Superior temporal gyrus (tissue), 1 donor: ENCODE measurements at regions not wholly inside any gene's neighbourhood (a gene's known extent, or its start where the extent isn't known, plus 50 kb on each side); places are given as distances from the start of the nearest gene placed in this dataset.
"Not testable (repeated sequence)": the region's sequence is repeated elsewhere in the genome, so short reads cannot be mapped to it uniquely, and the experiment has no call there.

Experiments
- DNase-seq: peaks from one replicate; pipeline ENCODE4 v3.0.0-alpha.2; 2016; ENCODE audit errors: extremely low spot score

DNA sequence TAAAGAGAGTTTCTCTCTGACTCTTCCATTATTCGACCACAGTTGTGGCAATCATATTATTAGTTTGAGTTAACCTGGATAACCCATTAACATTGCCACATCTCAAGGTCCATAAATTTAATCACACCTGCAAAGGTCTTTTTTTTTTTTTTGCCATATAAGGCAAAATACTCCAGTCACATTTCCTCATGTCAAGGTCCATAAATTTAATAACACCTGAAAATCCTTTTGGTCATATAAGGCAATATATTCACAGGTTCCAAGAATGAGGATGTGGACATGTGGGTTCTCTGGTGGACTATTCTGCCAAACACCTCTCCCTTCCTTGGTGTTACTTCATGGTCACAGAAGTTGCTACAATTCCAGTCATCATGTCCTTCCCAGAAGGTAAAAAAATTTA lies 213.5 kb upstream of the COX7C start:
- DNase-seq, result no peak

DNA sequence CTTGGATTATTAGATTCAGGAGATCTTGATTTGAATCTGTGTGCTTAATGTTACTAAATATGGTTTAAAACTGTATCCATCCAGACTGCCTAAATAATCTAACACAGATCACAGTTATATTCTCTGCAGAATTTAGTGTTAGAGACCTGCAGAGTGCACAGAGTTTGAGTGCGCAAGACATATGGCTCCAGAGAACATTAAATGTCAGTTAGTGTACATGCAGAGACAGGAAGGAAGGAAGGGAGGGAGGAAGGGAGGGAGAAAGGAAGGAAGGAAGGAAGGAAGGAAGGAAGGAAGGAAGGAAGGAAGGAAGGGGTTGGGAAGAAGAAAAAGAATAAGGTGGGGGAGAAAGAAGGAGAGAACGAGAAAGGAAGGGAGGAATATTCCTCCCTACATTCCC lies 210.0 kb upstream of the COX7C start:
- no peak for DNase-seq

DNA sequence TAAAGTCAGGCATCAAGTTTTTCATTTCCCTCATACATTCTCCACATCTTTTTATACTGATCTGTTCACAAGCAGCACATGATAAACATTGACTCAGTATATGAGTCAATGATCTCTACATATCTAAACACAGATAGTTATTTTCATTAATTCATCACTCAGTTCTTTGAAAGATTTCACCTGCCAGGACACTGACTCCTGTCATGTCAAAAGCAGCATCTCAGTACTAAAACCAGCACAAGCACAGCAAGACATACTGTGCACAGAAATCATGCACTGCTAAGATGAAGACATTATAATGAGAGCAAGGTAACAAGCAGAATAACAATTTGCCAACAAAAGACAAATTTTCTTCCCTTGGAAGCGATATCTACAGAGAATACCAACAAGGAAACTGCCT lies 206.1 kb upstream of the COX7C start:
- DNase-seq, result no peak

DNA sequence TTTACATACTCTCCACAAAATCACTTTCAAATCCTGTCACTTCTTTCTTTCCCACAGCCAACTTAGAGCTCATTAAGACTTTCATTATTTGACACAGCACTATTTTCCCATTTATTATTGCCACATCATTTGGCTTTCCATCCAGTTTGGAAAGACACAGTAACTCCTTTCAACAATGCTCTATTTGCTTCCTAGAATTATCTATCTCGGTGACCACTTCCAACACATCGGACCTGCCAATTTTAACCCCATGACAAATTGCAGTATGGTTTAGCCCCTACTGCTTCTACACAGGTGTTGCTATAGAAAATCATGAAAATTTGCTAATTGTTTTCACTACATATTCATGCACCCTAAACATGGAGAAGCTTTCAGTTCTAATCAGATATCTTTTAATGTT lies 190.6 kb upstream of the COX7C start:
- DNase-seq, result no peak

DNA sequence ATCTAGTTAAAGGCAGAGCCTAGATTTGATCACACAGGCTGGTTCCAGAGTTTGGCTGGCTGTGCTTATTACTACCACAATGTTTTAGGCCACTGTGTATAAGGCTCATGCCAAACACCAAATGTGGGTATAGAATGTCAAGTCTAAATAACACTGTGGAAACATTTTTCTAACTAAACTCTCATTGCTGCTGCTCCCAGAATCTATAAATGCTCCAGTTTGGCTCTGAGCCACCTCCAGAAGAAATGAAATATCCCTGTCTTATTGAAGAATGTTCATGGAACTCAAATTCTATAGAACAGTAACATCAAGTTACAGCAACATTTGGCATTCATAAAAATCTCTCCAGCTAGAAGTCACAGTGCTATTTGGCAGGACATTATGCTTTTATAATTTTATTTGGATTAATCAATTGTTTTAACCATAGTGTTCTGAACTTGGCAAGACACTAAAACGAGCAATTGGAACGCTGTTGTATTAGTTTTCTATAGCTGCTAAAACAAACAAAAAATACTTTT lies 178.1 kb upstream of the COX7C start:
- DNase-seq, result no peak

DNA sequence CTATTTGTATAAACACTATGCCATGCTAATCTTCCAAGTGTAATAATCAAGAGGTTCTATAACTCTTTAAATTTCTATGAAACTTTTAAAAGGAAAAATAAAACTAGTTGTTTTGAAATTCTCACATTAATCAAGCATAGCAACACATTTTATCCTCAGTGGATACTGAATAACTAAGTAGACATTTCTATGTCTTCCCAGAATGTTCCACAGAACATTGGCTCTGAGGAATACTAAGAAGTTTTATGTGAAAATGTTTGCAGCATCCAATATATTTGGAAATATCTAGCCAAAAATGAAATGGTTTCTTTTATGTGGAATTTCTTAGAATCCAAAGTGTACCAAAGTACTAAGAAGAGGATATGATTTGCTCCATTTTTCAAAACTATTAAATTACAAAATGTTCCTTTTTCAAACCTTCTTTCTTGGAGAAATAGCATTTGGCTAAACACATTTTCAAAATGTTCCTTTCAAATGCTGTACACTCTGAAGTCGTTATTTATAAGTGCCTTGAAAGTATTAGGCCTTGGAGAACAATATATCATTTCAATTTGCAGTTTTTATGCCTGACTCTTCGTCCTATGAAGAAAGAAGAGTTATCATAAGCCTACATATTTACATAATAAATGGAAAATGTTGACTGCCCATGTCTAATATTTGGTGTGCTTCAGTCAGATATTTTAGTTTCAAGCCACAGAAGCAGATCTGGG lies 175.6 kb upstream of the COX7C start:
- DNase-seq, result no peak

DNA sequence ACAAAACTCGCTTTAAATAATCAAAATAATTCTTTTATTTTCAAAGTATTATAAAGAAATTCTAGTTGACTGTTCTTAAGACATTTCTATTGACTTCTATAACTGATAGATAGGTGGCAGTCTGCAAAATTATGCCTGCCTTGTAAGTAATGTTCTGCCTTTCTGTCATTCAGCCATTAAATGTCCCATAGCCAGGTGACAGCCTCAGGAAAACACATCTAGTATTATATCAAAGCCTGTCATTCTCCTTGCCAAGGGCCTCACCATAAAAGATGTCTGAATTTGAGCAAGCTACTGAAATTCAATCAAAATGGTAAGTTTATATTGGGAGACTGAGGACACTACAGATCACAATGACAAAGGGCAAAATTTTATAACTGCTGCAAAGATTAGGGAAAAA lies 170.4 kb upstream of the COX7C start:
- no peak for DNase-seq

DNA sequence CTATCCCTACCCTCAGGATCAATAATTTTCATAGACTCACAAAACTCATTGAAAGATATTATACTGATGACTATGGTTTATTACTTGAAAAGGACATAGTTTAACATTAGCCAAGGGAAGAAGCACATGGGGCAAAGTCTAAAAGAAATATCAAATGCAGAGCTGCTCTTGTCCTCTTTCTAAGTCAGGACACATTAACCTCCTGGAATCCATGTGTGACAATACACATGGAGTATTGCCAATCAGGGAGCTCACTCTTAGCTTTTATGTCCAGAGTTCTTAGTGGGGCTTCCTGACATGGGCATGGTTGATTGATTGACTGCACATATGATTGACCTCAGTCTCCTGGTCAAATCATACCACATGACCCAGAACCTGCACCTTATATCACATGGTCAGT lies 165.5 kb upstream of the COX7C start:
- no peak for DNase-seq

DNA sequence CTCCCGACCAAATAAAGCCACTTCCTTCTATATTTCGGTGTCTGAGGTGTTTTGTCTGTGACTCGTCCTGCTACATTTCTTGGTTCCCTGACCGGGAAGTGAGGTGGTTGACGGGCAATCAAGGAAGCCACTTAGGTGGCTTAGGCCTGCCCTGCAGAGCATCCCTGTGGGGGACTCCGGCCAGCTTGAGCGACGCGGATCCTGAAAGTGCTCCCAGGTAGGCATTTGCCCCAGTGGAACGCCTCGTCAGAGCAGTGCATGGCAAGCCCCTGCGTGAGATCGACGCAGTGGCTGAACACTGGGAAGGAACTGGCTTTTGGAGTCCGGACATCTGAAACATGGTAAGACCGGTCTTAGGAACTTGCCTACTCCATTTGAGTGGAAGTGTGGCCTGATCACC lies 157.2 kb upstream of the COX7C start:
- DNase-seq, result no peak

DNA sequence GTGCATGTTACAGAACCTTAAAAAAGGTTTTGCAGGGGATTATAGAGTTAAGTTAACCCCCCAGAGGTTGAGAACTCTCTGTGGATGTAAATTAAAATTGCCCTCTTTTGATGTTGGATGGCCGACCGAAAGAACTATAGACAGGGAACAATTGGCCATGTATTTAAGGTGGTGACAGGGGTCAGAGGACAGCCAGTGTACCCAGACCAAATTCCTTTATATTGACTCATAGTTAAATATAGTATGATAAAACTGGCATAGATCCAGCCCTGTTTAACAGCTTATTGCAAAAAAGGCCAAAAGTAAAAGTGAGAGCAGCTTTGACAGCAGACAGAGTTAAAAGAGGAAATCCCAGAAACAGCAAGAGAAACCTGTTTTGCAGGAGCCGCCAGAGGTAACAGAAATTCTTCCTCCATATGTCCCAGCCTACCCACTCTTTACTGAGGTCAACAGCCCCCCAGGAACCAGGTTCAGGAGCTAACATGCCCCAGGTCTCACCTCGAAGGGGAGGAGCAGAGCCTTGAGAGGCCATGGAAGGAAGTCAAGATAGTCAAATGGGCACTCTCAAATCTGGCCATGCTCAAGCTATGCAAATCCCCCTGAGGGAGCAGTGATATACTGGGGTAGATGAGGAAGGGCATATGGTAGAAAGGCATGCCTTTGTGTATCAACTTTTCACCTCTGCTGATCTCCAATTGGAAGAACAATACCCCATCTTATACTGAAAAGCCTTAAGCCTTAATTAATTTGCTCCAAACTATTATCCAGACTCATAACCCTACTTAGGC lies 156.4 kb upstream of the COX7C start:
- DNase-seq, result no peak

DNA sequence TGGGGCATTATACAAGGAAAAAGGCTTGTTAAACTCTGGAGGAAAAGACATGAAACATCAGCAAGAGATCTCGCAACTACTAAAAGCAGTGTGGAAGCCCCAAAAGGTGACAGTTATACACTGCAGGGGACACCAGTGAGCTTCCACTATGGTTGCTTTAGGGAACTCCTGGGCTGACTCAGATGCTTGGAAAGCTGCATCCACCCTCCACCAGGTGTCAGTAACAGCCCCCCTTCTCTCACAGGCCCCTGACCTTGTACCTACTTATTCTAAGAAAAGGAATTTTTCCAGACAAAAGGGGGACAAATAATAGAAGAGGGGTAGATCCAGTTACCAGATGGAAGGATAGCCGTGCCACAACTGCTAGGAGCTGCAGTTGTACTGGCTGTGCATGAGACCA lies 154.4 kb upstream of the COX7C start:
- no peak for DNase-seq

DNA sequence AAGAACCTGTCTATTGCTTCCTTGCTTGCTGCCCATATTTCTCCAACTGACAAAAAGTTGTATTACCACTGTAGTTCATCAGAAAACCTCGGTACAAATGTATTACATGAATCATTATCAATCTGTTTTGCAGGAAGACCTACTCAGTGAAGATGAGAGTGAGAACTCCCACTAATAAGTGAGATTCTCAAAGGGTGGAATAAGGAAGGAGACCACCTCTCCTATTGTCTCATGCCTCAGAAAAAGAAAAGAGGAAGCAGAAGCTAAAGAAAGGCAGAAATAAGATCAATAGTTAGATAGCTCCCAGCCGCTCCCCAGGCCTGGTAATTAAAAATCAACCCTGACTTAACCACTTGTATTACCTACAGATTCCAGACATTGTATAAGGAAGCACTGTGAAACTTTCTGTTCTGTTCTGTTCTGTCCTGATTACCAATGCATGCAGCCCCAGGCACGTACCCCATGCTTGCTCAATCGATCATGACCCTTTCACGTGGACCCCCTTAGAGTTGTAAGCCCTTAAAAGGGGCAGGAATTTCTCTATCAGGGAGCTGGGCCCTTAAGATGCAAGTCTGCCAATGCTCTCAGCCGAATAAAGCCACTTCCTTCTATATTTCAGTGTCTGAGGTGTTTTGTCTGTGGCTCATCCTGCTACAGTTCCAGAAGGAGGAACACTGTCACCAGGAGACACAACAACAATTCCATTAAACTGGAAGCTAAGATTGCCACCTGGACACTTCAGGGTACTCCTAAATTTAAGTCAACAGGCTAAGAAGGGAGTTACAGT lies 152.5 kb upstream of the COX7C start:
- no peak for DNase-seq

DNA sequence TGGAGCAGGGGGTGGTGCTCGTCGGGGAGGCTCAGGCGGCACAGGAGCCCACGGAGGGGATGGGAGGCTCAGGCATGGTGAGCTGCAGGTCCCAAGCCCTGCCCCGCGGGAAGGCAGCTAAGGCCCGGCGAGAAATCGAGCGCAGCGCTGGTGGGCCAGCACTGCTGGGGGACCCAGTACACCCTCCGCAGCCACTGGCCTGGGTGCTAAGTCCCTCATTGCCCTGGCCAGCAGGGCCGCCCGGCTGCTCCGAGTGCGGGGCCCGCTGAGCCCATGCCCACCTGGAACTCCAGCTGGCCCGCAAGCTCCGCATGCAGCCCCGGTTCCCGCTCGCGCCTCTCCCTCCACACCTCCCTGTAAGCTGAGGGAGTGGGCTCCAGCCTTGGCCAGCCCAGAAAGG lies 151.0 kb upstream of the COX7C start:
- DNase-seq, result not testable (repeated sequence)

DNA sequence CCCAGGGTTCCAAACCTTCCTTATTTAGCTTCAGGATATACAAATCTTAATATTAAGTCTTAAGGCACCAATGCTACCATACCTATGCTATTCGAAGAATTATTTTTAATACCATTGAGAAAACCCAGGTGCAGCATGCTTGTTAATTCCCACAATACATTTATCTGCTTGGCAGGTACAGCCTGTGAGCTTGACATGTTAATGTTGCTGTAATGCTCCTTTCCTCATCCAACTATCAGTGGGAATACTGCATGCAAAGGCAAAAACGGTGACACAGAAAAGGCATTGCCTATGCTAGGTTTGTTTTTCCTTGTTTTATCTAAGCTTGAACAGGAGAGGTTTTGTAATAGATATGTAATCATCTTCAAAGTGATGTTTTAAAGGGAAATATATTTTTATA lies 135.7 kb upstream of the COX7C start:
- DNase-seq, result no peak

DNA sequence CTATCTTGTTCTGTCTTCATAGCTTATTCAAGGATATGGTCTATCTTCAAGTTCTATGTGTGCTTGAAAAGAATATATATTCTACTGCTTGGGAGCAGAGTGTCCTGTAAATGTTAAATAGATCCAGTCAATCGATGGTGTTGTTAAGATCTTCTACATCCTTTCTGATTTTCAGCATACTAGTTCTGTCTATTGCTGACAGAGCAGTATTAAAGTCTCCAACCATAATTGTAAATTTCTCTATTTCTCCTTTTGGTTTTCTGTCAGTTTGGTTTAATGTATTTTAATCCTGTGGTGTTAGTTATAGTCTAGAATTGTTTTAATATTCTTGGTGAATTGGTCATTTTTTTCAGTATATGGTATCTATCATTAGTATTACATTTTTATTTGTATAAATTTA lies 124.0 kb upstream of the COX7C start:
- DNase-seq, result no peak

DNA sequence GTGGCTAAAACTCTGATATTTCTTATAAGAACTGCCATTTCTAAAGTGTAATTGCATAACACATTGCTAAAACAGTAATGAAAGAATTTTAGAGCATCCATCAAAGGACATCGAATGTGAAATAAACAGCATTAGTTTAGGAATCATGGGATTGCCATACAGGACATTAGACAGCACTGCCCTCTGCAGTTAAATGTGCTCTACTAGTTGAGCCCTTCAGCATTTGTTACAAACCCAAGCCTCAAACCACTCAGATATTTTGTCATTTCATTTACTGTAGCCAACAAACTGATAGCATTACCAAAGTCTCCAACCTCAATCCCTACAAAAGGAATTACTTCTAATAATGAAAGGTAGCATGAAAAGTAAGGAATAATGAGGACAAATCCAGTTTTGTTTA lies 116.8 kb upstream of the COX7C start:
- peak; percentile 12 for DNase-seq

DNA sequence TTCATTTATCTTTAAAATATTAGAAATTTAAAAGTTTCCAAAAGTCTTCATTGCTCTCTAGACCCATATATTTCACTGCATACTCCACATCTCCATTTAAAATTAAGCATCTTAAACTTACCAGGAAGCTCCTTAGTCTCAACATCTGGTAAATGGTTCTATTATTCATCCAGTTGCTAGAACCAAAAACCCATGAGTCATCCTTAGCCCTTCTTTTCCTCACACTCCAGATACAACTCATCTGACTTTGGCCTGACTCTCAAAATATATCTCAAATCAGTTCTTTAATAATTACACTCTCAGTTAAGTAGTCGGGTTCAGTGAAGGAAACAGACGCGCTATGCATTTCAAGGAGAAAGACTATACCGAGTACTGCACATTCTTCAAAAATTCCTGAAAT lies 110.2 kb upstream of the COX7C start:
- no peak for DNase-seq

DNA sequence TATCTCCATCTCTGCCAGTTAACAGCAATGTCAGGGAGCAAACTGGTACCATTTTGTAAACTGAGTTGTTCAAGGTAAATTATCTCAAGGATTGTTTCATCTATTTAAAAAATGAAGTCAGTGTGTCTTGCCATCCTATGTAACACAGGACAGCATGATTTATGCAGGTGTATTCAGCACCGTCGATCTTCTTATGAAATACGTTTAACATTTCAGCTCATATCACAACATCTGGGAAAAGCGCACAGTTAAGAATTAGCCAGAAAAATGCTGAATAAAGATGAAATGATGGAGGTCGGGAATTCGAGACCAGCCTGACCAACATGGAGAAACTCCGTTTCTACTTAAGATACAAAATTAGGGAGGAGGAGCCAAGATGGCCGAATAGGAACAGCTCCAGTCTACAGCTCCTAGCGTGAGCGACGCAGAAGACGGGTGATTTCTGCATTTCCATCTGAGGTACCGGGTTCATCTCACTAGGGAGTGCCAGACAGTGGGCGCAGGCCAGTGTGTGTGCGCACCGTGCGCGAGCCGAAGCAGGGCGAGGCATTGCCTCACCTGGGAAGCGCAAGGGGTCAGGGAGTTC lies 107.3 kb upstream of the COX7C start:
- not testable (repeated sequence) for DNase-seq

DNA sequence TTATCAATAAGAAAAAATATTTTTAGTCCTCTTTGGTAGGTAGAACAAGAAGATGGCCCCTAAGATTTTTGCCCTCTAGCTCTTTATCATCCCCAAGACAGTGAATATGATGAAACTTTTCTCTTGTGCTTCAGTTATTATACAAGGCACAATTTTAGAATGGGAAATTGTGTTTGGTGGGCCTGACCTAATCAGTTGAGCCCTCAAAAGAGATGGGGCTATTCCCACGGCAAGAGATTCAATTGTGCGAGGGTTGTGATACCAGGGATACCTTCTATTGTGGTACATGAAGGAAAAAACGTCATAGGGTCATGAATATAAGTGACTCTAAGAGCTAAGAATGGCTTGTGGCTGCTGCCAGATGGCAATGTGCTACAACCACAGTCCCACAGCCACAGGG lies 94.0 kb upstream of the COX7C start:
- no peak for DNase-seq

DNA sequence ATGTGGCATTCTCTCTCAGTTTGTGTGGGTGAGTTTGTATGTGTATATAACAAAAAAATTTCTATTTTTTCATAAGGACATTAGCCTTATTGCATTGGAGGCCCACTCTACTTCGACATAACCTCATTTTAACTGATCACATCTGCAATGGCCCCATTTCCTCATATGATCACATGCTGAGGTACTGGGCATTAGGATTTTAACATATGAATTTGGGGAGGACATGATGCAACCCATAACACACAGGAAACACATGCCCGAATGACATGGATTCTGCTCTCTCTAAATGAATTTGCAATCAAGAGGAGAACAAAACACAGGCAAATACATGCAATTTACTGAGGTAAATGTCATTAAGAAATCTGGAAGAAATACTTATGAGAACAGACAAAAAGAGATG lies 92.1 kb upstream of the COX7C start:
- DNase-seq, result no peak

DNA sequence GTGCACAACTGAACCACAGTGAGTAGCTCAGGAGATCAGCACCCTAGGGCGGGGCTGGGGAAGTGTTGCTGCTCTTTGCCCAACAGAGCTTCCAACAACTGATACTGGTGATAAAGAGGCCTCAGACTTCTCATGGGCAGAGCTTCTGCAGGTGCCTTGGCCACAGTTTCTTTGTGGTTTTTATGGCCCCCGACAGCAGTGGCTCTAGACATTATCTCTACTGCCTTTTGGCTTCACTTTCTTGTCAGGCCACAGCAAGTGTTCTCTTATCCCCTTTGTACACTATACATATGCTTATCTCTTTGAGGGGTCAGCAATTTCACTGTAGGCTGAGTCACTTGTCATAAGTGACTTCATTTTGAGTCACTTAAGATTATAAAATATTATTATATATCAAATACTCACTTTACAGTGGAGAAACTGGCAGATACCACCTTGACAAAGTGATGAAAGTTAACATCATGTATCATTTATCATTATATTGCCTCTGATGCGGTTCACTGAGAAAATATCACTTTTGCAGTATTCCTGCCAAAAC lies 90.9 kb upstream of the COX7C start:
- no peak for DNase-seq

DNA sequence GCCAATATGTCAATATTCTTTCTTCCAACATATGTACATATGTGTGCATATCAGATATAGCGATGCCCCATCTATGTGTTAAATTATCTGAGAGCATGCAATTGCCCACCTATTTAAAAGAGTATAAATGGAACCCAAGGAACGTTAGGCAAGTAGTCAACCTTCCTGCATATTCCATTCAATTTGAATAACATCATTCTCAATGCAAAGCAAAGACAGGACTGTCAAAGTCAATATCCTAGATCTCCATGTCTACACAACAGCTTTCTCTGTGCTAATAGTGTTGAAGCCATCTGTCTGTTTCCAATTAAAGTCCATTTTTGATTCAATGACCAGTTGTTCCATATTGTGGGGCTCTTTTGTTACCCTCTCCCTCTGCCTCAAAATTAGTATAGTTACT lies 85.3 kb upstream of the COX7C start:
- DNase-seq, result no peak
